ENCODE measurements at regions not wholly inside any gene's neighbourhood (a gene's known extent, or its start where the extent isn't known, plus 50 kb on each side); places are given as distances from the start of the nearest gene placed in this dataset.

DNA sequence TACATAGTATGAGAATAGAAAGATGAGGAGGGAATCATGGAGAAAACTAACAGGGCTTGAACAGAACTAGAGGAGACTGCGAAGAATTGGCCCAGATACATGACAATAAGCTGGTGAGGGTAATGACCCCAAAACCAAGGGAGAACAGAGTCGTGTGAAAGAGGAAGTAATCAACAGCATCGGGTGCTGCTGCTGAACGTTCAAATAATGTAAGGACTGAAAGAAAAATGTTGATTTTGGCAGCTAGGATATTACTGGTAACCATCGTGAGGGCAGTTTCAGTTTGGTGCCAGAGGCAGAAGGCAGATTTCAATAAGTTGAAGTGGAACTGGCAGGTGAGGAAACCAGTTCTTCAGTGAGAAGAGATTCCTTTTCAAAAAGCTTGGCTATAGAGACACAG lies 66.8 kb upstream of the SMC2 start:
- Histone ChIP-seq H3K23ac (ENCODE audit: insufficient read length) (no peak overlapping the region), H2AFZ (ENCODE audit: low read length) (no peak overlapping the region), H2BK12ac (ENCODE audit: low read depth, low read length) (no peak overlapping the region), H2BK5ac (ENCODE audit: low read depth, low read length) (no peak overlapping the region), H3K27me3 (replicated peaks in 1 of 4; ENCODE audit: control insufficient read depth in 3 of 4, extremely low read depth in 1 of 4, insufficient read depth in 3 of 4, low read length in 3 of 4) (no peaks in the 10 kb centered on the region), H3K14ac (ENCODE audit: insufficient read length) (no peak overlapping the region), H4K8ac (ENCODE audit: extremely low read depth, insufficient read depth, low read length) (no peak overlapping the region), H3K27ac (ENCODE audit: low read depth, low read length) (no peak overlapping the region), H3K4me3 (ENCODE audit: extremely low read depth in 1 of 4, insufficient read depth in 2 of 4, low read depth in 3 of 4, low read length in 4 of 4) (no peak overlapping the region), H2BK20ac (ENCODE audit: low read length) (no peak overlapping the region), H3K18ac (ENCODE audit: extremely low read depth, low read length) (no peak overlapping the region), H4K20me1 (replicated peaks in 1 of 2; ENCODE audit: control insufficient read depth in 1 of 2, insufficient read depth in 2 of 2, low read length in 2 of 2) (no peaks in the 10 kb centered on the region), H3K4me2 (ENCODE audit: insufficient read depth in 1 of 2, low read depth in 2 of 2, low read length in 2 of 2) (no peak overlapping the region), H3K9me3 (ENCODE audit: insufficient read depth in 2 of 2, low read depth in 1 of 2, low read length in 1 of 2) (no peaks in the 10 kb centered on the region), H2AK5ac (ENCODE audit: low read depth, low read length) (no peak overlapping the region), H3K4me1 (replicated peaks in 1 of 4; ENCODE audit: control insufficient read depth in 3 of 4, insufficient read depth in 4 of 4, low read length in 3 of 4) (no peaks in the 10 kb centered on the region), H3K36me3 (ENCODE audit: control insufficient read depth in 2 of 4, insufficient read depth in 4 of 4, low read length in 3 of 4) (no peaks in the 10 kb centered on the region), H3K79me1 (ENCODE audit: low read depth, low read length) (no peaks in the 10 kb centered on the region), H2BK120ac (replicated peaks; ENCODE audit: low read depth, low read length) (no peak overlapping the region), H3K4ac (replicated peaks; ENCODE audit: insufficient read length, low read depth, low read length) (no peak overlapping the region), H3K79me2 (ENCODE audit: control insufficient read depth in 1 of 2, insufficient read depth in 2 of 2, low read length in 2 of 2) (no peaks in the 10 kb centered on the region), H2BK15ac (ENCODE audit: low read length) (no peak overlapping the region), H3K56ac (replicated peaks; ENCODE audit: insufficient read length, low read depth, low read length) (no peak overlapping the region), H4K91ac (replicated peaks; ENCODE audit: insufficient read length, low read length) (no peak overlapping the region), H3K9ac (replicated peaks in 1 of 4; ENCODE audit: extremely low read depth in 1 of 4, low read depth in 3 of 4, low read length in 3 of 4) (no peak overlapping the region), H3K23me2 (ENCODE audit: low read depth, low read length) (no peaks in the 10 kb centered on the region; the same call in 1 of the 2 replicates), H4K5ac (ENCODE audit: insufficient read length, low read depth, low read length) (no peak overlapping the region)
- CTCF ChIA-PET (ENCODE audit: partially characterized antibody): no interaction called here
- no peak for TF ChIP-seq SIN3A (conservative IDR thresholded peaks at IDR 0.05 in 1 of 2, IDR thresholded peaks at IDR 0.05 in 1 of 2; ENCODE audit: low read depth in 1 of 2, low read length in 2 of 2)
- TF ChIP-seq CEBPB (IDR thresholded peaks at IDR 0.05; ENCODE audit: low read depth, low read length): no peak
- TF ChIP-seq ZNF274 (IDR thresholded peaks at IDR 0.05; ENCODE audit: borderline replicate concordance, extremely low read depth, low read length): no peak
- no peak for TF ChIP-seq KDM5A (IDR thresholded peaks at IDR 0.05; ENCODE audit: low read length)
- TF ChIP-seq HDAC2 (IDR thresholded peaks at IDR 0.05; ENCODE audit: borderline replicate concordance in 1 of 2, low read depth in 2 of 2, low read length in 2 of 2): no peak
- TF ChIP-seq CBX5 (IDR thresholded peaks at IDR 0.05; ENCODE audit: low read depth, low read length): no peak
- TF ChIP-seq JUN (IDR thresholded peaks at IDR 0.05; ENCODE audit: low read depth, low read length): no peak
- no peak for TF ChIP-seq HDAC6 (IDR thresholded peaks at IDR 0.05; ENCODE audit: low read depth, low read length)
- TF ChIP-seq SUZ12 (IDR thresholded peaks at IDR 0.05; ENCODE audit: low read length): no peak
- no peak for TF ChIP-seq TAF1 (IDR thresholded peaks at IDR 0.05; ENCODE audit: low read depth, low read length)
- WGBS, 2 experiments (ENCODE audit: extremely low coverage in 1 of 2, insufficient coverage in 1 of 2, insufficient read length in 1 of 2, insufficient replicate concordance in 2 of 2, low coverage in 1 of 2, low lambda C conversion rate in 2 of 2, missing lambda C conversion rate in 1 of 2): 64% methylated on average over 5 of the region's 5 CpGs; no CpG with 5 or more reads in 1 of the 2 experiments
- no peak for DNase-seq (ENCODE audit: low read depth in 1 of 2, low spot score in 2 of 2)
- POLR2A ChIA-PET (ENCODE audit: partially characterized antibody): no interaction called here
- no peak for FAIRE-seq
